Hematopoietic multipotent progenitor cell treated with erythropoietin and hydrocortisone succinate and interleukin-3 and kit ligand, for 6 days (in vitro differentiated cells): ENCODE measurements at regions not wholly inside any gene's neighbourhood (a gene's known extent, or its start where the extent isn't known, plus 50 kb on each side); places are given as distances from the start of the nearest gene placed in this dataset.
"Not testable (repeated sequence)": the region's sequence is repeated elsewhere in the genome, so short reads cannot be mapped to it uniquely, and the experiment has no call there.

Experiments
- DNase-seq: peaks from one replicate; pipeline ENCODE4 v3.0.0-alpha.2; 2015

DNA sequence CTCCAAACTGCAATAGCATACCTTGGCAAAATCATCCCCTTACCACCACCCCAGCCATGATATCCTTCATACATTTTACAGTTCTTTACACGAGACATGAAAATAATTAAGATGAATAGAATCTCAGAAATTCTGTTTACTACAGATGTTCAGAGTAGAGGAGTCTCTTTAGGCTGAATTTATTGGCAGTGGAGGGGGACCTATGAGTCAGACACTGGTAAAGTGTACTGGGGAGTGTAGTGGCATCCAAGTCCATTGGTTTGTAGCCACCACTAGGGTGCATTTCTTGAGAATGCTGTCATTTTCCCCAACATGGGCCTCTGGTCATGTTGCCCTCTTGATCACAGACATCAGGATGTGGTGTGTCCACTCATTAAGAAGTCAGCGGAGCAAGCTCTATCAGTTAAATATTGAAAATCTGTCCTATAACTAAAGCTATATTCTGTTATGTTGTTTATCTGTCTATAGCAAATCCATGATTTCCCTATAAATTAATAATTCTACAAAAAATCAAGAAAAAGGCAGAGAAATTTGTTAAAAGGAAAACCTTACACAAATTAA lies 672.2 kb downstream of the PRIM2 start:
- DNase-seq: not testable (repeated sequence)

DNA sequence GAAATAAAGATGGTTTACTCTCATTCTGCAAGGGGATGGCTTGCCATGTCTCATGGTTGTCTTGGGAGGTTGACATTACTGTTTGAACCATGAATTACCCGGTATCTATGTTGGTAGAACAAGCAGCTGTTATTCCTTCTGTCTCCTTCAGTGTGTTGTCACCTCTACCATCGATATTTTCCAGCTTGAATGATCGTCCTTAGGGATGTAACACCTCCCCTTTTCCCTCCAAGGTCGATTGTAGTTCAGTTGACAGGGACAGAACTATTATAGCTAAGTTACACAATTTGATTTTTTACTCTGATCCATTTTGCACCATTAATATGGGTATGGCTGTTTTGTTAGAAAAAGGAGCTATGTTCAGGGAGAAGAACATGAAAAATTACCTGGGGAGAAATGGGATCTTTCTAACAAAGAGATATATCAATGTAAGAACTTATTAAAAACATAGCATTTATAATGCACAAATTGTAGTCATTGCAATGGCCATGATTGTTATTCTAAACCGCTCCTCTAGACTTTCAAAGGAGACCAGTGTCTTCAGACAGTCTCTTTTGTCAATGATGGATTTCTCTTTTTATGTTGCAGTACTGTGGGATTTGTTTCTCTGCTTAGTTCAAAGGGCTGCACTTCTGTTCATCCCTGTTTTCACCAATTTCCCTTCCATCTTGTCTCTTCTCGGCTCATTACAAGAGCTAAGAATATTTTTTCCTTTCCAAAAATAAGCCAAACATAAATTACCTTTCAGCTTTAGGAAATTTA lies 681.6 kb downstream of the PRIM2 start:
- not testable (repeated sequence) for DNase-seq

DNA sequence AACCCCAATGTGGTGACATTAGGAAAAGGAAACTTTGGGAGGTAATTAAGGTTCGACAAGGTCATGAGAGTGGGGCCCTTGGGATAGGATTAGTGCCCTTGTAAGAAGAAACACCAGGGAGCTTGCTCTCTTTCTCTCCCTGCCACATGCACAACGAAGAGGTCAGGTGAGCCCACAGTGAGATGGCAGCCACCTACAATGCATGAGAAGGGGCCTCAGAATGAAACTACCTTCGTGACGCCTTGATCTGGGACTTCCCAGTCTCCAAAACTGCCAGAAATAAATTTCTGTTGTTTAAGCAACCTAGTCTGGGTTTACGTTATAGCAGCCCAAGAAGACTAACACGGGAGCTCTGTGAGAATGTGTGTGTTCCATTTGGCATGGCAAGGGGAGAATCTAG lies 682.8 kb downstream of the PRIM2 start:
- DNase-seq: not testable (repeated sequence)

DNA sequence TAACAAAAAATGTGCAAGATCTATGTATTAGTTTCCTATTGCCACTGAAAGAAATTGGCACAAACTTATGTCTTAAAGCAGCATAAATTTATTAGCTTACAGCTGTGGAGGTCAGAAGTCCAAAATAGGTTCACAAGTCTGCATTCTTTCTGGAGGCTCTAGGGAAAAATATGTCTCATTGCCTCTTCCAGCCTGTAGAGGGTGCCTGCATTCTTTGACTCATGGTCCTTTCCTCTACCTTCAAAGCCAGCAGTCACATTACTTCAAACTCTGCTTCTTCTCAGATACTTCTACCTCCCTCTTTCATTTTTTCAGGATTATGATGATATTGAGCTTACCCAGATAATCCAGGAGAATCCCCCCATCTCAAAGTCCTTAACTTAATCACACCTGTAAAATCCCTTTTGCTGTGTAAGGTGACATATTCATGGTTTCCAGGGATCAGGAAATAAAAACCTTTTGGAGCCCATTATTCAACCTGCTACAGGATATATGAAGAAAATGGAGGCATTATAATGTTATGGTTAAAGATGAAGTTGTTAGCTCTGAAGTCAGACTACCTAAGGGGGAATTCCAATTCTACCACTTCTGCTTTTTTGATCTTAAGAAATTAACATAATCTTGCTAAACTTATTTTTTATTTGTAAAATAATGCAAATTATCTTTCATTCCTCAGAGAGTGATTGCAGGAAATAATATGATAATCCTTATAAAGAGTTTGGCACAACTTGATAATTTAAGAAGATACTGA lies 686.2 kb downstream of the PRIM2 start:
- DNase-seq: peak; percentile 17

DNA sequence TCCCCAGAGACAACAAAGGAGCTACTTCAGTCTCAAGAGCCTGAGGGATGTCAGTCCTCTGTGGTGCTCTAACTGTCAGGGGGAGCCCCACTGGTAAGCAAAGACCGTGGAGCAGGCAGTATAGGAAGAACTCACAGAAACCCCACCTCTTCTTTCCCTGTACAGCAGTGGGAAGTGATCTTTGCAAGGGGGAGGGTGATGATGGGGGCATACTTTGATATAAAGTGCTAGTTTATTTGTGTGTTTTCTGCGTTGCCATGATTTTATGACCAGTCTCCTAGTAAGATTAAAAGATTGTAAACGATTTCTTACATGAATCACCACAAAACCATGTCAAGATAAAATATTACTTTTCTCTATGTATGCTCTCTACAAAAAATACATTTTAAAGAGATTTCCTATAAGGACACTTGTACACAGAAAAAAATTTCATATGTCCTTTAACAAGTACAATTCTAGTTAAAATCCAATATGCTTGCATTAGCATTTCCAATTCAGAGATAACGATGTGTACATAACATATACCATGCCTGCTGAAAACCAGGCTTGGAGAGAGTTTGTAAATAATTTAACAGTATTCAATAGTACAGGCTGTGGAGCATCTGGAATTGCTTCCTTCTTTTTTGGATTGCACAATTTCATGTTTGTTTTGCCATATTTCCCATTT lies 690.0 kb downstream of the PRIM2 start:
- not testable (repeated sequence) for DNase-seq

DNA sequence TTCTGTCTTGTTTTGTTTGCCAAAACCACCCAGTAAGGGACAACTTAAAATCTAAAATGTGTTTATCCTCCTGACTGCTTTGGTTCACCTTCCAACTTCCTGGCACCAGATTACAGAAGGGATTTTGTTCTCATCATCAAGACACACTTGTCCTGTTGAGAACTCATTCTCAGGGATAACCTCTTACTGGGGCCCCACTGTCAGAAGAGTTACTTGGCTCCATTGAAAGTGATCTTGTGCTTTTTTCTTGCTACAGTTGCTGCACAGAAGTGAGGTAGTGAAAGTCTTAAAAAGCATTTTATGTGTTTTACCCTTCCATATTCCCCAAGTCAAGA lies 690.5 kb downstream of the PRIM2 start:
- not testable (repeated sequence) for DNase-seq

DNA sequence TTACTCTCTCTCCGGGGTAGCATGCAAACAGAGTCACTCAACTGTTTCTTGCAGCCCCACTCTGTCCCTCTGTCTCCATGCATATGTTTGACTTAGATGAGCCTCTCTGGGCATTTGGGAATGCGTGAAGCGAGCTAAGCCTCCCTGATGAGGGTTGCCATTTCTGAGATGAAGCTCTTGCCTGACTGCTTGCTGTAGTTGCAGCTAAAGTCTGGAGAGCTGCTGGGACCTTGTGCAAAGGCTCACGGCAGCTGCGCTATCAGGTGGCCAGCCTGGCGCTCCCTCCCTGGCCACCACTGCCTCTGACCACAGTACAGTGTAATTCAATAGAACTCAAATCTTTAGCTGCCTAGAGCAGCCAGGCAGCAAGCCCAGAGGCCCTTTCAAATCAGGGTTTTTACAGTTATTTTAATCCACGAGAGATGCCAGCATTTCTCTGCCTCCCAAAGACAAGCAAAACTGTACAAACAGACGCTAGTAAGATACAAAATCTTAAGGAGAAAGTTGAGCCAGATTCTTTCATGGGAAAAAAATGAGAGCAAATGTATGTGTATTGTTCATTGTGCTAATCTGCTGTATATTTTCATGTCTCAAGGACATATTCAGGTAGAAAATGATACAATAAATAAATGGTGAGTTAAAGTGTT lies 694.6 kb downstream of the PRIM2 start:
- not testable (repeated sequence) for DNase-seq

DNA sequence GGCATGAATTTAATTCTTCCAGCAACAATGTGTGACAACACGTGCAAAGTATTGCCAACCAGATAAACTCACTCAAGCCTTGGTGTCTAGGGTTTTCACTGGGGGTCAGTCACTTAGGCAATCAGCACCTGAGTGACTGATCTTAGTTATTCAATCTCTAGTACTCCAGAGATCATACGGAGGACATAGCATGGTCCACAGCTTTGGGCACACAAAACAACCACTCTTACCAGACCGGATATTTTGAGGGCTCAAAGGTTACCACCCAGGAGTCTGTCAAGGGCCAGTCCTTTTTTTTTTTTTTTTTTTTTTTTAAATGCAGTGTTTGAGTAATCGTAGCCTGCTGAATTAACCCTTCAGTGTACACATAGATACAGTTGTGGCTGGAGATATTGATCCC lies 699.2 kb downstream of the PRIM2 start:
- not testable (repeated sequence) for DNase-seq

DNA sequence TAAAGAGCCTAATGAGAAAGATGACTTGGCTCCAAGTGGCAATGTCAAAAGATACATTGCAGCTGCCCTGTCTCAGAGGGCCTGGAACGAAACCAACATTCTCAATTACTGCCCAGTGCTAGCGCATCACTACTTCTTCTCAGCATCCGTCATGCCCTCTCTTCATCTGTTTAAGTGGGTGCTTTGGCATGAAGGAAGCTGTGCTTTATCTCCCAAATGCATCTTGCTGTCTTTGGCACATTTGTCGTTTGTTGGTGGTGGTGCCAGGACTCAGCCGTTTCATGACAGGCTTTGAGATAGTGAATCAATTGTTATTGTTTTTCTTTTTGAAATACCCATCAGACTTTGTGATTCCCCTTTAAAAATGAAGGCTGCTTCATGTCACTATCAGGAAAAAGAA lies 710.8 kb downstream of the PRIM2 start:
- DNase-seq: not testable (repeated sequence)

DNA sequence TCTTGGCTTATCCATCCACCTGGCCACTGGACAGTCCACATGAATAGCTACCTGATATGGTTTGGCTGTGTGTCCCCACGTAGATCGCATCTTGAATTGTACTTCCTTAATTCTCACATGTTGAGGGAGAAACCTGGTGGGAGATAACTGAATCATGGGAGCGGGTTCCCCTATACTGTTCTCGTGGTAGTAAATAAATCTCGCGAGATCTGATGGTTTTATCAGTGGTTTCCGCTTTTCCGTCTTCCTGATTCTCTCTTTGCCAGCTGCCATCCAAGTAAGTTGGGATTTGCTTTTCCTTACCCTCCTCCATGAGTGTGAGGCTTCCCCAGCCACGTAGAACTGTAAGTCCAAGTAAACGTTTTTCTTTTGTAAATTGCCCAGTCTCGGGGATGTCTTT lies 720.8 kb downstream of the PRIM2 start:
- DNase-seq: not testable (repeated sequence)

DNA sequence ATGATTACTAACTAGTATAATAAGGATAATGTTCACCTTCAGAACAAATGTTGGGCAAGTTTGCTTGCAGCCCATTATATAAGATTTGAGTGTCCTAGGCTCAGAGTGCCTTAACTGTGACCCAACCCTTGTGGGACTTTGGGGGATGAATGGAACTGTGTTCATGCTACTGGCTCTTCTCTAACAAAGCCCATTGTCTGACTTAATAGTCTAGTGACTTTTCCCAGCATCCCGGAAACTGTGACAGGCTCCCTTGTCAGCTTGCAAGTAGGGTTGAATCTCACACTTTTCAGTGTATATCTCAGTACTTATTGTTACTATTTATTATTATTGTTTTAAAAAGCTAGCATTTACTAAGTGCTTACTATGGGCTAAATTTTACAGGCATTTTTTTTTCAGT lies 729.2 kb downstream of the PRIM2 start:
- not testable (repeated sequence) for DNase-seq

DNA sequence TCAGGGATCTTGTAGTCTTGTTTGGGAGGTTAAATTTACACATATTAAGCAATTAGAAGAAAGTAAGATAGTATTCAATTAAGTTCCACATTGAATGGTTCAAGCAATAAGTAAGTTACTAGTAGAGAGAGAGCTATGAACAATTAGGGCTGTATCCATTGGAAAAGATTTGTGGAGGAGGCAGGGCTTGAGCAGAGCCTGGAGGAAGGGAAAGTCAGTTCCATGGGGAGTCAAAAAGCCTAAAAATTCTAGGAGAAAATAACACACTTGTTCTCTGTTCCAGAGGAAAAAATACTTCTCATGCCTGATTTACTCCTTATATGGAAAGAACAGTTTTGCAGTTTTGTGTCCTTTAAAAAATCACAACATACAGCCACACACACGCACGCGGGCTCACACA lies 730.0 kb downstream of the PRIM2 start:
- DNase-seq: not testable (repeated sequence)

DNA sequence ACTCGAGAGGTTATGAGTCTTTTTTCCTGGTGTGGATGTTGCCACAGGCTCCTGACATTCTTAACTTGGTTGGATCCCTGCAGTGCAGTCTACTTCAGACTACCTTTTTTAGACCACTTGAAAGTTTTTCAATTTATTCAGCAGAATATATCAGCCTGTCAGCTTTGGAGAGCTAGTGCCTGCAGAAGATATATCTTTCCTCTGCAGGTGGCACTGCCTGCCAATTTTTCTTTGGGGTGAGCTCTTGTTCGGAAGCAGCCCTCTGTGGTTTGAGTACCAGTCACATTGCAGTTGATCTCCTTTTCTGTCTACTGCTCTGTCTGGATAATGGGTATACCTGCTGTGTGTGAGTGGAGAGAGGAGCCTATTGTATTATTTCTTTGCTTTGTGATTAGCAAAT lies 730.4 kb downstream of the PRIM2 start:
- DNase-seq: not testable (repeated sequence)

DNA sequence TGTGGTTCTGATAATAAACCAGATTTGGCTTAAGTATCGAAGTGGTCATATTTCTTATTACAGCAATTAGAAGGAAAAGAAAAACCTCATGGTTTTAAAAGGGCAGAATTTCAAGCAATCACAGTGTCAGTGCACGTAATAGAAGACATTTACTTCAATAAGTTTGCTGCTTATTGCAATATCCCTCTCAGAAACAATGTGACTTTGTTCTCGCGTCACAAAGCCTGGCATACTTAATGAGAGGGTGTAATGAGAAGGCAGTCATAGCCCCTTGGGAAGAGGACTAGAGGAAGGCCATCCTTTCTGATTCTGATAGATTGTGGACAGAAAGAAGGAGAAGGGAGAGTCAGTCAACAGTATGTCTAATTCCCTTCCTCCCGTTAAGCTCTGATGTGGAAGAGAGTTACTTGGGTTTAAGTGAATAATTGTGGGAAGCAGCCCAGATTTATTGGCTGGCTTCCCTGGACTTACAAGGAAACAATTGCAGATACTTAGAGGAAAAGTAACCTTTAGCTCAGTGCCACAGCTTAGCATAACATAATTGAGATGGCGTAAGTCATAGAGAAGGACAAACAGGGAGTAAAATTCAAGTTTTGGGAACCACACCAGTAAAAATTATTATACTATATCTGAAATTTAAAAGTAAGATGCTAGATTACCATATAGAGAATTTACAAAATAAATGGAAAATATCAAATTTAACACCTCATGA lies 738.2 kb downstream of the PRIM2 start:
- not testable (repeated sequence) for DNase-seq

DNA sequence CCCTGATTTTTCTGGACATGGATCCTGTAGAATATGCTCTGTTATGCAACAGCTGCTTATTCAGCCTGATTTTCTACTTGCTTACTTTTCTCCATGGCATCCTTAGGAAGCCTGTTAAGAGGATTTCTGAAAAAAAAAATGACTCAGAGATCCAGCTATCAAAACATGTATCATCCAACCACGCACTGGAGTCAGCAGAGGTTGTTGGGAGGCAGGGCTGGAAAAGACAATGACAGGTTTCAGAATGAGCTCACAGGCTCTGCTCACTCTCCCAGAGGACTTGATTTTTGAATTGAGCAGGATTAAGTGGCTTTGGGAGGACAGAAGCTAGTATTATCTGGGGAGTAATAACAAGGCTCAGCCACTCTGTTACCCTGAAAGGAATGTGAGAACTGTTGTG lies 742.3 kb downstream of the PRIM2 start:
- not testable (repeated sequence) for DNase-seq

DNA sequence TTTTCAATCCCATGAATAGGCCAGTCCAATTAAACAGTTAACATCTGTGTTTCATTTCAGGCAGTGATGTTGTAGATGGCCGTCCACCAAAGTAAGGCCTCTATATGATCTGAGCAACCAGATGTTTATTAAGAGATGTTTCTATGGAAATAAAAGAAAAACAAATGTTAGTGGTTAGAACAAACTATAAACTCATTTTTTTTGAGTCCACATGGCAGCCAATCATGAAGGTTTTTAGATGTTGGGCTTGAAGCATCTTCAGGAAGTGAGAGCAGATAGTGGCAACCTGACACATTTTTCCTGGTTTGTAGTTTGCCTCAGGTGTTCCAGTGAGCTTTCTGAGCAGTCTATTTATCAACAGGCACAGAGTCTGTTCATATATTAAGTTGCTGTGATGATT lies 746.1 kb downstream of the PRIM2 start:
- DNase-seq: not testable (repeated sequence)

DNA sequence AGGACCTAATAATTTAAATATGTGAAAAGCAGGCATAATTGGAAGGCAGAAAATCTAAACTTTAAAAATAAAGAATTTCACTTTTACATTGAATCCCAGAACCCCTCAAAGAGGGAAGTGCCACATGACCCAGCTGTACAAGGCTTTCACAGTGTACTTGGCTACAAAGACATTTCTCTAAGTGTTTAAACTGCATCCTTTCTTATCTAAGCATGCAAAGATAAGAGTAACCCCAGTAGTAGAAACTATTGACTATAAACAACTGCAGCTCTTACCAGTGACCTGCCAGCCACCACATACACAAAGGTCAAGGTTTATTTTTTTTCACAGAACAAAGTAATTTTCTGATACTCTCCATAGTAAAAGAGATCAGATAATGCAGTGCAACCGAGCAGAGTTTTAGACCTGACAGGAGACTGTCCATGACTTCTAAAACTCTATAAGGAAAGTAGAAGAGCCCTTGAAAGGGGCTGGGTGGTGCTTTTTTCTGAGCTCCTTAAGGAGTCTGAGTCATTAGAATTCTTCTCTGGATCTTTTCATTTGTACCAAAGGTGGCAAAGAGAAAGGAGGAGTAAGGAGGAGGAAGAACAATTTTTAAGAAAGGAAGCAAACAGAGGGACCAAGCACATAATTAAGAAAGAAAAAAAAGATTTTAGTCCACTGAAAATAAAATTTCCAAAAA lies 750.6 kb downstream of the PRIM2 start:
- not testable (repeated sequence) for DNase-seq

DNA sequence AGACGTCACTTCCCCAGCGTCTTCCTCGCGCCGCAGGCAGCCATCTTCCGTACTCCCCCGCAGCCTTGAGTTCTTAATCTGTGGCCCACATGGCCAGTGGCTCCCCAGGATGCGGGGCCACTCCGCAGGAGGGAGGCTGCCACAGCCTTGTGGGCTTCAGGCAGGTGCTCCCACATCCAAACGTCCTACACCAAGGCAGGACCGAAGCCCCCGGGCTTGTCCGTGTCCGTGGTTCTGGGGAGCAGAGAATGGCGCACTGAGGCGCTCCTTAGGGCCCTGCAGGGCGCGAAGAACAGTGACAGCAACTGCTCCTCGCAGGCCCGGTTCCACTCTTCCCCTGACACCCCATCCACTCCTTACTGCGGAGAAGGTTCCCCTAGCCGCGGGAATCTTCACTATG lies 755.8 kb downstream of the PRIM2 start:
- DNase-seq: no peak

DNA sequence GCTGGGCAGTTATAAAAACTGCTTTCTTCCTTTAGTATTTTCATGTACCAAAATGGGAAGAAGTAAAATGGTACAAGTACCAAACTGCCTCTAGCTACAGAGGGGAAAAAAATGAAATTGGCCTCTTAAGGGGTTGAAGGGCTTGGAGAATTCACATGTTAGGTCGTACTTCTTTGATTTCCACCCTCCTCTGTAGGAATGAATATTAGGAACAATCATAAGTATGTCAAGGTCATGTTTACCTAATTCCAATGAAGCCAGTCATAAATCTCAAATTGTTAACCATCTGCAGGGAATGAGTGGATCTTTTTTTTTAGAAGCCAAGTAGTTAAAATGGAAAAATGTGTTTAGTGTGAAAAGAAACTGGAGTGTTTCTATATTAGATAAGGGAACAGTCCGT lies 772.6 kb downstream of the PRIM2 start:
- not testable (repeated sequence) for DNase-seq

DNA sequence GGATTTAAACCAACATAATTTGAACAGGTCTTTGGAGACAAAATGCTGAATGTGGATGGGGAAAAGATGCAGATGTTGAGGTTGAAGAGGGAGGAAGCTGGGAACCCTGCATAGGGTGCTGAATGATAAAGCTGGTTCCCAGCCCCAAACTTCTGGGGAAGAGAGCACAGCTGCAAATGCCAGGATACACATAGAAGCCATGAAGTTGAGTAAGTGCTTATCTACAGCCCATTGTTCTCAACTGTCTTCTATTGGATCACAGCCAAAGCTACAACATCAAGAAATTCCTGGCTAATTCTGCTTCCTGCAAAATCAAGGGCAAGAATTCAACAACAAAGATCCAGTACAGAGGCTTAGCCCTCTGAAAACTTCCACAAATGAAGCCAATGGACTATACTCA lies 779.8 kb downstream of the PRIM2 start:
- DNase-seq: not testable (repeated sequence)

DNA sequence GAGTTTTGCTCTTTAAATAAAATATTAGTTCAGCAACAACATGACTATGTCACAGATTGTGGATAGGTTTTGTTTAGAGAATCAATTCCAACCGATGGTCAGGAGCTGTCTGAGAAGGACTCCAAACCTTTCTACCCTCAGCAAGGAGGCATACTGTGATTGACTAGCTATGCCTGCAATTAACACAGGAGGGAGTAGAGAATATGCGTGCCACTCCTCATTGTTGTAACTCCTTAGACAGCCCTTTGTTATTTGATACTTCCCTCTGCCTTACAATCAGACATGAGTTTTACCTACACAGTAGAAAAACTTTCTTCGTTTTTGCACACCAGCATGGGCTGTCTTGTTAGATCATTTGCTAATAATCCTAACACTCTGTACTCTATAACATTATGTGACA lies 796.5 kb downstream of the PRIM2 start:
- no peak for DNase-seq

DNA sequence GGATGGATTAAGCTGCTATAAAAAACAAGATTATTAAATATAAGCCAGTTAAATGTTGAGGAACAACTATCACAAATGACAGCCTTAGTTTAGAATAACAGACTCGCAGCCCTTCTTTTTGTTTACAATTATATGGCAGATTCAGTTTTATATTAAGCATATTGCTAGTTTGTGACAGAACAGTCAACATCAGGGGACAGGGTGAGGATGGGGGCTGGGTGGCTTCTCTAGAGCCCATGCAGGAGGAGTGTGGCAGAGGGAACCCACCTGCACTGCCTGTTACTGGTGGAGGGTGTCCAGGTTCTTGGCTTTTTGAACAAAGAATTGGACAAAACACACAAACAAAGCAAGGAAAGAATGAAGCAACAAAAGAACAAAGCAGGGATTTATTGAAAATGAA lies 799.7 kb downstream of the PRIM2 start:
- not testable (repeated sequence) for DNase-seq
